Parathyroid adenoma (tissue), 2 donors: ENCODE measurements at regions not wholly inside any gene's neighbourhood (a gene's known extent, or its start where the extent isn't known, plus 50 kb on each side); places are given as distances from the start of the nearest gene placed in this dataset.

Experiments used
- H2AFZ ChIP-seq: fragments of 300-600 bp; sonication (generic); one replicate; pipeline ENCODE4 v1.7.0; 2017; ENCODE audit warnings: antibody characterized with exemption, mild to moderate bottlenecking
- H3K27ac ChIP-seq: fragments of 300-600 bp; sonication (generic); one replicate; pipeline ENCODE4 v1.7.0; 2017
- H3K27me3 ChIP-seq: fragments of 300-600 bp; sonication (generic); one replicate; pipeline ENCODE4 v1.7.0; 2017; ENCODE audit warnings: low read length; ENCODE audit not compliant: control insufficient read depth, insufficient read depth
- H3K36me3 ChIP-seq: fragments of 300-600 bp; sonication (generic); one replicate; pipeline ENCODE4 v1.7.0; 2017; ENCODE audit warnings: low read length; ENCODE audit not compliant: control insufficient read depth, insufficient read depth
- H3K4me1 ChIP-seq: fragments of 300-600 bp; sonication (generic); one replicate; pipeline ENCODE4 v1.7.0; 2017; ENCODE audit warnings: control low read depth
- H3K4me2 ChIP-seq: fragments of 300-600 bp; sonication (generic); one replicate; pipeline ENCODE4 v1.7.0; 2017; ENCODE audit warnings: low read length
- H3K4me3 ChIP-seq: fragments of 300-600 bp; sonication (generic); one replicate; pipeline ENCODE4 v1.7.0; 2017; ENCODE audit warnings: low read depth, low read length
- H3K79me2 ChIP-seq: fragments of 300-600 bp; sonication (generic); one replicate; pipeline ENCODE4 v1.7.0; 2017; ENCODE audit warnings: control low read depth
- H3K9ac ChIP-seq: fragments of 300-600 bp; sonication (generic); one replicate; pipeline ENCODE4 v1.7.0; 2017; ENCODE audit warnings: mild to moderate bottlenecking
- H3K9me3 ChIP-seq: fragments of 300-600 bp; sonication (generic); one replicate; pipeline ENCODE4 v1.7.0; 2017; ENCODE audit warnings: low read length; ENCODE audit not compliant: control insufficient read depth
- CTCF ChIP-seq: fragments of 300-600 bp; sonication (generic); IDR thresholded peaks from one replicate; pipeline ENCODE4 v1.7.0; 2017; ENCODE audit warnings: antibody characterized with exemption, mild to moderate bottlenecking
- donor health status: primary hyperparathyroidism.

GRCh38 chr6:126631363-126631762 lies 291.4 kb downstream of the CENPW start:
- H3K4me1 ChIP-seq: no peaks in the 10 kb centered on the region
- no peak overlapping the region for H3K9ac ChIP-seq
- no peaks in the 10 kb centered on the region for H3K36me3 ChIP-seq
- no peak overlapping the region for H2AFZ ChIP-seq
- no peak overlapping the region for H3K27ac ChIP-seq
- H3K4me2 ChIP-seq: no peak overlapping the region
- TF ChIP-seq CTCF: no peak
- H3K9me3 ChIP-seq: no peaks in the 10 kb centered on the region
- no peak overlapping the region for H3K4me3 ChIP-seq
- no peaks in the 10 kb centered on the region for H3K79me2 ChIP-seq
- H3K27me3 ChIP-seq: no peaks in the 10 kb centered on the region

- H3K9ac ChIP-seq: no peak overlapping the region
- no peak for TF ChIP-seq CTCF
Measured at GRCh38 chr6:126632271-126632670, 292.4 kb downstream of the CENPW start.

GRCh38 chr6:126633373-126633772 lies 293.5 kb downstream of the CENPW start:
- Histone ChIP-seq H3K27me3 (no peaks in the 10 kb centered on the region), H2AFZ (no peak overlapping the region), H3K79me2 (no peaks in the 10 kb centered on the region), H3K4me2 (no peak overlapping the region), H3K4me3 (no peak overlapping the region), H3K36me3 (no peaks in the 10 kb centered on the region), H3K4me1 (no peaks in the 10 kb centered on the region), H3K9me3 (no peaks in the 10 kb centered on the region), H3K9ac (no peak overlapping the region), H3K27ac (no peak overlapping the region)
- TF ChIP-seq CTCF: no peak

More at GRCh38 chr6:126632271-126632670, 292.4 kb downstream of the CENPW start:
- H3K79me2 ChIP-seq: no peaks in the 10 kb centered on the region
- no peaks in the 10 kb centered on the region for H3K36me3 ChIP-seq
- H3K4me1 ChIP-seq: no peaks in the 10 kb centered on the region
- no peaks in the 10 kb centered on the region for H3K27me3 ChIP-seq
- H3K27ac ChIP-seq: no peak overlapping the region
- no peak overlapping the region for H3K4me2 ChIP-seq
- H3K9me3 ChIP-seq: no peaks in the 10 kb centered on the region
- H2AFZ ChIP-seq: no peak overlapping the region
- H3K4me3 ChIP-seq: no peak overlapping the region

GRCh38 chr6:126640356-126640755 lies 300.4 kb downstream of the CENPW start:
- no peak overlapping the region for H3K4me2 ChIP-seq
- H2AFZ ChIP-seq: no peak overlapping the region
- no peak for TF ChIP-seq CTCF
- H3K79me2 ChIP-seq: no peaks in the 10 kb centered on the region
- H3K4me1 ChIP-seq: no peaks in the 10 kb centered on the region
- no peak overlapping the region for H3K27ac ChIP-seq
- no peaks in the 10 kb centered on the region for H3K9me3 ChIP-seq
- H3K36me3 ChIP-seq: no peaks in the 10 kb centered on the region
- H3K4me3 ChIP-seq: no peak overlapping the region
- no peaks in the 10 kb centered on the region for H3K27me3 ChIP-seq
- H3K9ac ChIP-seq: no peak overlapping the region

GRCh38 chr6:126640921-126641320 lies 301.0 kb downstream of the CENPW start:
- no peak overlapping the region for H3K4me3 ChIP-seq
- no peak overlapping the region for H3K9ac ChIP-seq
- no peaks in the 10 kb centered on the region for H3K4me1 ChIP-seq
- H3K36me3 ChIP-seq: no peaks in the 10 kb centered on the region
- no peaks in the 10 kb centered on the region for H3K9me3 ChIP-seq
- H3K4me2 ChIP-seq: no peak overlapping the region
- no peaks in the 10 kb centered on the region for H3K79me2 ChIP-seq
- TF ChIP-seq CTCF: no peak
- H3K27ac ChIP-seq: no peak overlapping the region
- H2AFZ ChIP-seq: no peak overlapping the region
- no peaks in the 10 kb centered on the region for H3K27me3 ChIP-seq
